ENCODE measurements at regions not wholly inside any gene's neighbourhood (a gene's known extent, or its start where the extent isn't known, plus 50 kb on each side); places are given as distances from the start of the nearest gene placed in this dataset.

DNA sequence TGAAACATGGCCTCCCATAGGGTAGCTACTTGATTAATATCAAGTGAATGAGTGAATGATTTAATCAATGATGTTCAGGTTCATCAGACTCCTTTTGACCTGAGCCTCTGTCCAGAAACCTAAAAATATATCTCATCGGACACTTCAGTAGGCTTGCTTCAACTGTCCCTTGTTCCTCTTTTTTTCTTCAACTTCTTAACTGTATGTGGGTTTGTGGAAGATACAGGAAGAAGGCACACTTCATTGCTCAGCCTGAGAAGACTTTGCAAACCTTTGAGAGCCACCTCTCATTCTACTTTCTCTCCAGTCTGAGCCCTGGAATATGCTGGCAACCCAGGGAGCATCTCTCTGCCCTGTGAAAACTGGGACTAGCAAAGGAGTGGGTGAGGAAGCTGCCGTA is 557.0 kb downstream of the FGF9 start:
- TF ChIP-seq CTCF (IDR thresholded peaks at IDR 0.05; ENCODE audit: control extremely low read depth in 1 of 3, insufficient read depth in 1 of 3, low read depth in 1 of 3, low read length in 3 of 3) = no peak
- TF ChIP-seq RFX5 (IDR thresholded peaks at IDR 0.05; ENCODE audit: borderline replicate concordance, low read depth, low read length) = no peak
- TF ChIP-seq POLR2AphosphoS5 (IDR thresholded peaks at IDR 0.05; ENCODE audit: low read depth, low read length) = no peak
- TF ChIP-seq POLR2A (IDR thresholded peaks at IDR 0.05; ENCODE audit: control extremely low read depth in 1 of 2, low read depth in 2 of 2, low read length in 2 of 2) = no peak
- TF ChIP-seq RBBP5 (IDR thresholded peaks at IDR 0.05; ENCODE audit: borderline replicate concordance, low read depth, low read length) = no peak
- no peak for TF ChIP-seq SIN3A (conservative IDR thresholded peaks at IDR 0.05 in 1 of 2, IDR thresholded peaks at IDR 0.05 in 1 of 2; ENCODE audit: low read depth in 1 of 2, low read length in 2 of 2)
- TF ChIP-seq JUND (IDR thresholded peaks at IDR 0.05; ENCODE audit: low read length) = no peak
- no peak for TF ChIP-seq EGR1 (IDR thresholded peaks at IDR 0.05; ENCODE audit: borderline replicate concordance, low read depth, low read length)
- no peak for TF ChIP-seq TCF12 (IDR thresholded peaks at IDR 0.05; ENCODE audit: low read depth, low read length)
- TF ChIP-seq CHD1 (IDR thresholded peaks at IDR 0.05; ENCODE audit: low read depth, low read length) = no peak
- TF ChIP-seq RAD21 (IDR thresholded peaks at IDR 0.05 in 1 of 2, conservative IDR thresholded peaks at IDR 0.05 in 1 of 2; ENCODE audit: low read depth in 2 of 2, low read length in 2 of 2) = no peak
- TF ChIP-seq NANOG (IDR thresholded peaks at IDR 0.05; ENCODE audit: insufficient read depth, low read depth, low read length, poor library complexity, severe bottlenecking) = no peak
- no peak for TF ChIP-seq SP2 (IDR thresholded peaks at IDR 0.05; ENCODE audit: low read length)
